ENCODE measurements at regions not wholly inside any gene's neighbourhood (a gene's known extent, or its start where the extent isn't known, plus 50 kb on each side); places are given as distances from the start of the nearest gene placed in this dataset.

- POLR2A ChIA-PET: no interaction called here
- no peaks in the 10 kb centered on the region for H3K27me3 ChIP-seq (replicated peaks in 1 of 2; ENCODE audit: control insufficient read depth in 2 of 2, extremely low read depth in 1 of 2, insufficient read depth in 2 of 2, low read length in 1 of 2)
- whole genome bisulfite sequencing (ENCODE audit: insufficient coverage): no CpG with 5 or more reads among the region's 2 CpGs
- H3K9me3 ChIP-seq: no peaks in the 10 kb centered on the region
- H3K27ac ChIP-seq (ENCODE audit: low read length): no peak overlapping the region
- no peaks in the 10 kb centered on the region for H3K4me1 ChIP-seq (ENCODE audit: control insufficient read depth in 1 of 2, extremely low read depth in 1 of 2, insufficient read depth in 2 of 2, low read length in 2 of 2)
- no peak for ATAC-seq (replicated peaks in 1 of 4)
- no peak overlapping the region for H3K4me3 ChIP-seq (ENCODE audit: control insufficient read depth in 1 of 2, extremely low read depth in 1 of 2, low read length in 1 of 2)
- CTCF ChIA-PET: no interaction called here
- Mint-ChIP-seq H3K9me3 (peaks cover 0 to 3% (median 0%) of the 10 kb centered on the region in 3 donors), H3K27me3 (no peaks in the 10 kb centered on the region), H3K4me3 (no peak overlapping the region), H3K27ac (no peak overlapping the region), H3K4me1 (no peaks in the 10 kb centered on the region), H3K36me3 (no peaks in the 10 kb centered on the region)
- H3K36me3 ChIP-seq (ENCODE audit: control insufficient read depth in 2 of 2, extremely low read depth in 1 of 2, insufficient read depth in 1 of 2, low read length in 1 of 2): no peaks in the 10 kb centered on the region
- DNase-seq: no peak
Measured at GRCh38 chr3:99522147-99522546, 116.2 kb upstream of the COL8A1 start.

GRCh38 chr3:99521551-99521950 lies 116.8 kb upstream of the COL8A1 start:
- no peak overlapping the region for H3K4me3 Mint-ChIP-seq
- POLR2A ChIA-PET: no interaction called here
- peaks cover 0 to 3% (median 0%) of the 10 kb centered on the region in 3 donors for H3K9me3 Mint-ChIP-seq

DNA sequence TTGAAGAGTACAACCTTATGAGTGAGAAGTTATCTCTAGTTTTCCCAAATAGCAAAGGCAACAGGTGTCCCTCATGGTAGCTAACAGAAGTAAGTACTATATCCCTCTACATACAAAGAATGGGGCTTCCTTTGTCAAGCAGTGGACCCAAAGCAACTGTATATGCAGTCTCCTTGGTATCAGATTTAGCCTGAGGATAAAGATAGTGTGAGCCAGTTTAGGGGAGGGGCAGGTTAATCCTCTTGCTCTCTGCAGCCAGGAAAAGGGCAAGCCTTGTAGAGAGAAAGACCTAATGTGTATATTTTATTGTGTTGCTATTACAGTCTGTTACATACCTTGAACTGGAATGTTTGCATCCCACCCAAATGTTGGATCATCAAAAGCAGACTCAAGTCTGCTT lies 117.9 kb upstream of the COL8A1 start:
- Histone ChIP-seq H3K4me1 (ENCODE audit: control insufficient read depth in 1 of 2, extremely low read depth in 1 of 2, insufficient read depth in 2 of 2, low read length in 2 of 2) (no peaks in the 10 kb centered on the region), H3K4me3 (ENCODE audit: control insufficient read depth in 1 of 2, extremely low read depth in 1 of 2, low read length in 1 of 2) (no peak overlapping the region), H3K27me3 (replicated peaks in 1 of 2; ENCODE audit: control insufficient read depth in 2 of 2, extremely low read depth in 1 of 2, insufficient read depth in 2 of 2, low read length in 1 of 2) (no peaks in the 10 kb centered on the region), H3K27ac (ENCODE audit: low read length) (no peak overlapping the region), H3K36me3 (ENCODE audit: control insufficient read depth in 2 of 2, extremely low read depth in 1 of 2, insufficient read depth in 1 of 2, low read length in 1 of 2) (no peaks in the 10 kb centered on the region), H3K9me3 (no peaks in the 10 kb centered on the region)
- no peaks in the 10 kb centered on the region for H3K9me3 Mint-ChIP-seq
- ATAC-seq (replicated peaks in 1 of 4) (no peak), DNase-seq (no peak)
- no peak overlapping the region for H3K27ac Mint-ChIP-seq
- ChIA-PET POLR2A (no interaction called here), CTCF (no interaction called here)
- no peaks in the 10 kb centered on the region for H3K36me3 Mint-ChIP-seq
- H3K4me1 Mint-ChIP-seq: no peaks in the 10 kb centered on the region
- H3K4me3 Mint-ChIP-seq: no peak overlapping the region
- H3K27me3 Mint-ChIP-seq: peaks cover 0 to 2% of the 10 kb centered on the region in 2 donors

More at GRCh38 chr3:99521551-99521950, 116.8 kb upstream of the COL8A1 start:
- Histone ChIP-seq H3K4me1 (ENCODE audit: control insufficient read depth in 1 of 2, extremely low read depth in 1 of 2, insufficient read depth in 2 of 2, low read length in 2 of 2) (no peaks in the 10 kb centered on the region), H3K4me3 (ENCODE audit: control insufficient read depth in 1 of 2, extremely low read depth in 1 of 2, low read length in 1 of 2) (no peak overlapping the region), H3K27me3 (replicated peaks in 1 of 2; ENCODE audit: control insufficient read depth in 2 of 2, extremely low read depth in 1 of 2, insufficient read depth in 2 of 2, low read length in 1 of 2) (no peaks in the 10 kb centered on the region), H3K9me3 (no peaks in the 10 kb centered on the region), H3K27ac (ENCODE audit: low read length) (no peak overlapping the region), H3K36me3 (ENCODE audit: control insufficient read depth in 2 of 2, extremely low read depth in 1 of 2, insufficient read depth in 1 of 2, low read length in 1 of 2) (no peaks in the 10 kb centered on the region)
- H3K27ac Mint-ChIP-seq: no peak overlapping the region
- 83% methylated on average over 1 of the region's 2 CpGs for WGBS (ENCODE audit: insufficient coverage)
- no peak for ATAC-seq (replicated peaks in 1 of 4)
- no peak for DNase-seq
- H3K36me3 Mint-ChIP-seq: no peaks in the 10 kb centered on the region
- CTCF ChIA-PET: no interaction called here
- H3K4me1 Mint-ChIP-seq: no peaks in the 10 kb centered on the region
- no peaks in the 10 kb centered on the region for H3K27me3 Mint-ChIP-seq

DNA sequence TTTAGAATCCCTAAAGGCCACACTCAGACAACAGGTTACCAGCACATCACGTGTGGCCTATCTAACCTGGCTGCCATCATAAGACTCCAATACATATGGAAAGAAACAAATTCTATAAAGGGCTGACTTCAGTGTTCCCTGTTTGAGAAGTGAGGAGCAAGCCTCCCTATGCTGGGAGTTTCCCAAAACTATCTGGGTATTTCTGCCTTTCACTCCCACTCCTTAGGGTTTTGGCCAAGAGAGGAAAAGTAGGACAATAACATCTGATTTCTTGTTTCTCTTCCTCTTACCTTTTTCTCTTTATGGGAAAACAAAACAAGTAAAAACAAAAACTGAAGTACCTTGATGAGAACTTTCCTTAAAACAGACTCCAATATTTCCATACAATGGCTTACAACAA lies 121.5 kb upstream of the COL8A1 start:
- Histone ChIP-seq H3K9me3 (no peaks in the 10 kb centered on the region), H3K27me3 (replicated peaks in 1 of 2; ENCODE audit: control insufficient read depth in 2 of 2, extremely low read depth in 1 of 2, insufficient read depth in 2 of 2, low read length in 1 of 2) (no peaks in the 10 kb centered on the region), H3K4me3 (ENCODE audit: control insufficient read depth in 1 of 2, extremely low read depth in 1 of 2, low read length in 1 of 2) (no peak overlapping the region), H3K27ac (ENCODE audit: low read length) (no peak overlapping the region), H3K36me3 (ENCODE audit: control insufficient read depth in 2 of 2, extremely low read depth in 1 of 2, insufficient read depth in 1 of 2, low read length in 1 of 2) (no peaks in the 10 kb centered on the region), H3K4me1 (ENCODE audit: control insufficient read depth in 1 of 2, extremely low read depth in 1 of 2, insufficient read depth in 2 of 2, low read length in 2 of 2) (no peaks in the 10 kb centered on the region)
- Mint-ChIP-seq H3K4me3 (no peak overlapping the region), H3K36me3 (no peaks in the 10 kb centered on the region), H3K27me3 (peaks cover 0 to 4% of the 10 kb centered on the region in 2 donors), H3K27ac (no peak overlapping the region), H3K9me3 (no peaks in the 10 kb centered on the region), H3K4me1 (no peaks in the 10 kb centered on the region)
- POLR2A ChIA-PET: no interaction called here
- WGBS (ENCODE audit: insufficient coverage): no CpG with 5 or more reads among the region's 1 CpG
- DNase-seq: no peak
- no peak for ATAC-seq (replicated peaks in 1 of 4)
- CTCF ChIA-PET: no interaction called here

DNA sequence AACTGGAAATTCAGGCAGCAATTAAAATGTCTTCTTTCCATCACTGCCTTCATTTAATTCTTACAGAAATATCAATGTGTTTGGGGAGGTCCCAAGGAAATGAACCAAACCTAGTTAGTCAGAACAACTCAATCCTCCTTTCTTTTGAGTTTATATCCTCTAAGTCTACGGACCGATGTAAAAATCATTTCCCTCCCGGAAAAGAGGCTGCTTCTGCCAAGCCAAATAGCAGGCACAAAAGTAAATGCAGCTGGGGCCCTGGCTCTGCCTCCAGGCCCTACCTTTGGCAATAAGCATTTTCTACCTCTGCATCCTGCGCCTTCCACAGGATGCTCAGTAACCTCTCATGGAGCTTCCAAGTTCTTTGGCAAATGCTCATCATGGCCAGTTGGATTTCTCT lies 122.5 kb upstream of the COL8A1 start:
- ATAC-seq (replicated peaks in 1 of 4): no peak
- ChIA-PET POLR2A (interaction anchor here in 1 of 2 donors (0.6 kb wide), 1 partner anchor 76 kb away, joined by 3 read pairs; no protein-coding TSS in a partner anchor), CTCF (no interaction called here)
- Histone ChIP-seq H3K4me3 (ENCODE audit: control insufficient read depth in 1 of 2, extremely low read depth in 1 of 2, low read length in 1 of 2) (no peak overlapping the region), H3K27ac (ENCODE audit: low read length) (no peak overlapping the region), H3K27me3 (replicated peaks in 1 of 2; ENCODE audit: control insufficient read depth in 2 of 2, extremely low read depth in 1 of 2, insufficient read depth in 2 of 2, low read length in 1 of 2) (no peaks in the 10 kb centered on the region), H3K9me3 (no peaks in the 10 kb centered on the region), H3K36me3 (ENCODE audit: control insufficient read depth in 2 of 2, extremely low read depth in 1 of 2, insufficient read depth in 1 of 2, low read length in 1 of 2) (no peaks in the 10 kb centered on the region), H3K4me1 (ENCODE audit: control insufficient read depth in 1 of 2, extremely low read depth in 1 of 2, insufficient read depth in 2 of 2, low read length in 2 of 2) (no peaks in the 10 kb centered on the region)
- H3K4me1 Mint-ChIP-seq: no peaks in the 10 kb centered on the region
- no peak overlapping the region for H3K27ac Mint-ChIP-seq
- no peaks in the 10 kb centered on the region for H3K36me3 Mint-ChIP-seq
- DNase-seq: no peak
- H3K9me3 Mint-ChIP-seq: peaks cover 0 to 5% (median 0%) of the 10 kb centered on the region in 3 donors
- no peak overlapping the region for H3K4me3 Mint-ChIP-seq
- WGBS (ENCODE audit: insufficient coverage): 94% methylated on average over 3 of the region's 4 CpGs
- peaks cover 0 to 4% of the 10 kb centered on the region in 2 donors for H3K27me3 Mint-ChIP-seq

DNA sequence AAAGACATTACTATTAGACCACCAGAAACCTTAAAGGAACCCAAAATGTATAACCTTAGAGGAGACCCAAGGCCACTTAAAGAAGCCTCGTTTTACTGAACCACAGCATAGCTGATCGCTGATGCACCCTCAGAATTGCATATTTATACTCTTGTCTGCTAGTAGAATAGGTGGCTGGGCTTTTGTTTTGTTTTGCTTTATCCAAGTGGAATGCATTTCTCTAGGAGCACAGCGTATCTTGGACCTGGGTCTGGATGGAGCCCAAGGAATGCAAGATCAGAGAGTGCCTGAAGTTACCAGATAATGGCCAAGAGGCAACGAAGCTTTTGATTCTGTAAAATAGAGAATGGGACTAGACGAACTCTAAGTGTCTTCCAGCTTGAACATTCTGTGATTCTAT lies 129.2 kb upstream of the COL8A1 start:
- no peaks in the 10 kb centered on the region for H3K9me3 ChIP-seq
- 70% methylated on average over 2 of the region's 5 CpGs for WGBS (ENCODE audit: insufficient coverage)
- CTCF ChIA-PET: no interaction called here

DNA sequence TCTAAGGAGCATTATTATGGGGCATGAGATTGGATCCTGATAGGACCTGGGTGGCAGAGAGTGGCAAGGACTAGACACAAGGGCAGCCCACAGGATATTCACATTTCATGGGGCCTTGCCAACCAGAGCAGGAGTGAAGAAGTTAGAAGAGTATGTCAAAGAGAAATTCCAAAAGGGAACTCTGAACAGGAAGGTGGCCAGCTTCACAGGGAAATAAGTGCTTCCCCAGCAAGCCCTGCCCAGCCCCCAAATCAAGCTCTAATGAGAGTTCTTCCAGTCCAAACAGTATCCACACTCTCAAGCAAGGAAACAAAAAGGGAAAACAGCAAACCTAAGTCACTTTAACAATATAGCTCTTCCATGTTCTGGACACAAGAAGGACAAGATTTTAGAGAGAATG lies 130.2 kb upstream of the COL8A1 start:
- Mint-ChIP-seq H3K36me3 (no peaks in the 10 kb centered on the region), H3K4me3 (no peak overlapping the region), H3K4me1 (peaks cover 0 to 3% (median 0%) of the 10 kb centered on the region in 3 donors), H3K27ac (no peak overlapping the region), H3K27me3 (no peaks in the 10 kb centered on the region), H3K9me3 (peaks cover 0 to 5% (median 0%) of the 10 kb centered on the region in 3 donors)
- H3K4me1 ChIP-seq (ENCODE audit: control insufficient read depth in 1 of 2, extremely low read depth in 1 of 2, insufficient read depth in 2 of 2, low read length in 2 of 2): no peaks in the 10 kb centered on the region
- no peaks in the 10 kb centered on the region for H3K9me3 ChIP-seq
- no peaks in the 10 kb centered on the region for H3K36me3 ChIP-seq (ENCODE audit: control insufficient read depth in 2 of 2, extremely low read depth in 1 of 2, insufficient read depth in 1 of 2, low read length in 1 of 2)
- ATAC-seq (replicated peaks in 1 of 4) (no peak), DNase-seq (no peak)
- no peaks in the 10 kb centered on the region for H3K27me3 ChIP-seq (replicated peaks in 1 of 2; ENCODE audit: control insufficient read depth in 2 of 2, extremely low read depth in 1 of 2, insufficient read depth in 2 of 2, low read length in 1 of 2)
- ChIA-PET POLR2A (no interaction called here), CTCF (no interaction called here)
- H3K4me3 ChIP-seq (ENCODE audit: control insufficient read depth in 1 of 2, extremely low read depth in 1 of 2, low read length in 1 of 2): no peak overlapping the region
- no peak overlapping the region for H3K27ac ChIP-seq (ENCODE audit: low read length)

More for the DNA sequence above, 129.2 kb upstream of the COL8A1 start:
- Histone ChIP-seq H3K27me3 (replicated peaks in 1 of 2; ENCODE audit: control insufficient read depth in 2 of 2, extremely low read depth in 1 of 2, insufficient read depth in 2 of 2, low read length in 1 of 2) (no peaks in the 10 kb centered on the region), H3K4me3 (ENCODE audit: control insufficient read depth in 1 of 2, extremely low read depth in 1 of 2, low read length in 1 of 2) (no peak overlapping the region), H3K36me3 (ENCODE audit: control insufficient read depth in 2 of 2, extremely low read depth in 1 of 2, insufficient read depth in 1 of 2, low read length in 1 of 2) (no peaks in the 10 kb centered on the region), H3K4me1 (ENCODE audit: control insufficient read depth in 1 of 2, extremely low read depth in 1 of 2, insufficient read depth in 2 of 2, low read length in 2 of 2) (no peaks in the 10 kb centered on the region), H3K27ac (ENCODE audit: low read length) (no peak overlapping the region)
- H3K4me3 Mint-ChIP-seq: no peak overlapping the region
- no peak overlapping the region for H3K27ac Mint-ChIP-seq
- no peaks in the 10 kb centered on the region for H3K27me3 Mint-ChIP-seq
- H3K4me1 Mint-ChIP-seq: peaks cover 0 to 3% (median 0%) of the 10 kb centered on the region in 3 donors
- DNase-seq (no peak), ATAC-seq (replicated peaks in 1 of 4) (no peak)
- H3K9me3 Mint-ChIP-seq: peaks cover 0 to 5% (median 0%) of the 10 kb centered on the region in 3 donors
- POLR2A ChIA-PET: no interaction called here
- no peaks in the 10 kb centered on the region for H3K36me3 Mint-ChIP-seq
